OCI-LY3 (cell line): ENCODE measurements at regions not wholly inside any gene's neighbourhood (a gene's known extent, or its start where the extent isn't known, plus 50 kb on each side); places are given as distances from the start of the nearest gene placed in this dataset.

Experiments used
- CTCF ChIP-seq: fragments of 200-600, 300-600 bp; sonication (generic); IDR thresholded peaks from 2 replicates; pipeline ENCODE4 v1.5.1; 2014; ENCODE audit warnings: antibody characterized with exemption, low read length, low read depth
- EZH2phosphoT487 ChIP-seq: fragments of 200-600 bp; shearing (Covaris generic); IDR thresholded peaks from 2 replicates; pipeline ENCODE4 v1.6.1; 2018; ENCODE audit warnings: antibody characterized with exemption, mixed run types, low read depth

- no peak for TF ChIP-seq CTCF
- no peak for TF ChIP-seq EZH2phosphoT487
Measured at GRCh38 chr6:45815466-45816125, 200.1 kb downstream of the CLIC5 start.
